ENCODE measurements at regions not wholly inside any gene's neighbourhood (a gene's known extent, or its start where the extent isn't known, plus 50 kb on each side); places are given as distances from the start of the nearest gene placed in this dataset.

DNA sequence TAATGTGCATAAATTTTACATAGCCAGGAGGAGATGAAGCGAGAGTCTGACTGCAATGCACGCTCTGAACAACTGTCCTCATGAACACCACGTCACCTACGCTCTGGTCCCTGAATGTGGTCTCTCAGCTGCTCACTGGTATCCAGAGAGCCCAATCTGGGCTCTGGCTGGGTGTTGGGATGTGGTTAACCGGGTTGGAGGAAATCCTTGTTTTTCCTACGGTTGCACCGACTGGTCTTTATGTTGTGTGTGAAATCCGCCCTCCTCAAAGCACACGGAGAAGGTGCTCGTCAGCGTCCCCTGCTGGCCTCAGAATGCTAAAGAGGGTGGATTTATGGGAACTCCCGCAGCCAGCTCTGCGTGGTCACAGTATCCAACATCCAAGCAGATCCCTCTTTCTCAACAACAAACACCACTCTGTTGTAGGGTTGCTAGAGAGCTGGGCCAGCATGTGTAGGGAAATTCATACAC, 51.8 kb upstream of the FAM89A start:
- Histone ChIP-seq H3K4me1 (ENCODE audit: insufficient read depth, low read length, poor library complexity, severe bottlenecking) (no peaks in the 10 kb centered on the region), H3K4me3 (ENCODE audit: low read length, poor library complexity, severe bottlenecking) (no peak overlapping the region), H3K4me2 (ENCODE audit: low read depth, low read length, poor library complexity, severe bottlenecking) (no peak overlapping the region), H2AFZ (ENCODE audit: low read length) (no peak overlapping the region; the same call in 1 of the 2 replicates), H4K20me1 (ENCODE audit: insufficient read depth, low read length, poor library complexity, severe bottlenecking) (no peaks in the 10 kb centered on the region), H3K9me2 (replicated peaks; ENCODE audit: low read depth, low read length) (no peaks in the 10 kb centered on the region), H3F3A (ENCODE audit: low read depth) (no peaks in the 10 kb centered on the region), H3K79me2 (ENCODE audit: insufficient read depth, low read length) (no peaks in the 10 kb centered on the region), H3K9me3 (ENCODE audit: insufficient read depth, low read depth, low read length) (no peaks in the 10 kb centered on the region), H3K27me3 (ENCODE audit: insufficient read depth, low read length, poor library complexity, severe bottlenecking) (no peaks in the 10 kb centered on the region), H3K36me3 (ENCODE audit: insufficient read depth, low read length) (no peaks in the 10 kb centered on the region), H3K9ac (ENCODE audit: low read depth, low read length, poor library complexity, severe bottlenecking) (no peak overlapping the region)
- TF ChIP-seq, protein P1, sequence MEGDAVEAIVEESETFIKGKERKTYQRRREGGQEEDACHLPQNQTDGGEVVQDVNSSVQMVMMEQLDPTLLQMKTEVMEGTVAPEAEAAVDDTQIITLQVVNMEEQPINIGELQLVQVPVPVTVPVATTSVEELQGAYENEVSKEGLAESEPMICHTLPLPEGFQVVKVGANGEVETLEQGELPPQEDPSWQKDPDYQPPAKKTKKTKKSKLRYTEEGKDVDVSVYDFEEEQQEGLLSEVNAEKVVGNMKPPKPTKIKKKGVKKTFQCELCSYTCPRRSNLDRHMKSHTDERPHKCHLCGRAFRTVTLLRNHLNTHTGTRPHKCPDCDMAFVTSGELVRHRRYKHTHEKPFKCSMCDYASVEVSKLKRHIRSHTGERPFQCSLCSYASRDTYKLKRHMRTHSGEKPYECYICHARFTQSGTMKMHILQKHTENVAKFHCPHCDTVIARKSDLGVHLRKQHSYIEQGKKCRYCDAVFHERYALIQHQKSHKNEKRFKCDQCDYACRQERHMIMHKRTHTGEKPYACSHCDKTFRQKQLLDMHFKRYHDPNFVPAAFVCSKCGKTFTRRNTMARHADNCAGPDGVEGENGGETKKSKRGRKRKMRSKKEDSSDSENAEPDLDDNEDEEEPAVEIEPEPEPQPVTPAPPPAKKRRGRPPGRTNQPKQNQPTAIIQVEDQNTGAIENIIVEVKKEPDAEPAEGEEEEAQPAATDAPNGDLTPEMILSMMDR (conservative IDR thresholded peaks at IDR 0.05; ENCODE audit: low read length) = peak; percentile 71
- no peak for TF ChIP-seq EZH2phosphoT487 (IDR thresholded peaks at IDR 0.05; ENCODE audit: borderline replicate concordance)

DNA sequence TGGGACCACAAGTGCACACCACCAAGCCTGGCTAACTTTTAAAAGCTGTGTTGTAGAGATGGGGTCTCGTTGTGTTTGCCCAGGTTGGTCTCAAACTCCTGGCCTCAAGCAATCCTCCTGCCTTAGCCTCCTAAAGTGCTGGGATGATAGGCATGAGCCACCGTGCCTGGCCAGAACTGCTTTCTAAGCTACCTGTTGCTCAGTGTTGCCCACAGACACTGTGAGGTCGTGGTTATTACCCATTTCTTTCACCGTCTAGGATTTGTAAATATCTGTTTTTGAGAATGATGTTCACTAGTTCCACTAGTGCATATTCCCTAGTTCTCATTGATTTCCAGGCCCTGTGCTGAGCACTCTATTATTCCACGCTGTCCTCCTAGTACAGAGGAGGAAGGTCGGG, 51.4 kb upstream of the FAM89A start:
- Histone ChIP-seq H3K4me3 (ENCODE audit: low read length, poor library complexity, severe bottlenecking) (no peak overlapping the region), H3F3A (ENCODE audit: low read depth) (no peaks in the 10 kb centered on the region), H2AFZ (ENCODE audit: low read length) (no peak overlapping the region; the same call in 1 of the 2 replicates), H3K9me3 (ENCODE audit: insufficient read depth, low read depth, low read length) (no peaks in the 10 kb centered on the region), H3K79me2 (ENCODE audit: insufficient read depth, low read length) (no peaks in the 10 kb centered on the region), H3K9ac (ENCODE audit: low read depth, low read length, poor library complexity, severe bottlenecking) (no peak overlapping the region), H3K27me3 (ENCODE audit: insufficient read depth, low read length, poor library complexity, severe bottlenecking) (no peaks in the 10 kb centered on the region), H3K4me2 (ENCODE audit: low read depth, low read length, poor library complexity, severe bottlenecking) (no peak overlapping the region), H4K20me1 (ENCODE audit: insufficient read depth, low read length, poor library complexity, severe bottlenecking) (no peaks in the 10 kb centered on the region), H3K36me3 (ENCODE audit: insufficient read depth, low read length) (no peaks in the 10 kb centered on the region), H3K9me2 (replicated peaks; ENCODE audit: low read depth, low read length) (no peaks in the 10 kb centered on the region), H3K4me1 (ENCODE audit: insufficient read depth, low read length, poor library complexity, severe bottlenecking) (no peaks in the 10 kb centered on the region)
- TF ChIP-seq EZH2phosphoT487 (IDR thresholded peaks at IDR 0.05; ENCODE audit: borderline replicate concordance) = no peak
- TF ChIP-seq, protein P1 (conservative IDR thresholded peaks at IDR 0.05; ENCODE audit: low read length) = no peak

Measured in Loucy (cell line).